HG03442 (cell line): ENCODE measurements at regions not wholly inside any gene's neighbourhood (a gene's known extent, or its start where the extent isn't known, plus 50 kb on each side); places are given as distances from the start of the nearest gene placed in this dataset.
"Not testable (repeated sequence)": the region's sequence is repeated elsewhere in the genome, so short reads cannot be mapped to it uniquely, and the experiment has no call there.

Source experiments
- ATAC-seq: cut with Tn5 transposase; IDR thresholded peaks from one replicate; pipeline ENCODE4 v1.9.1; 2021; ENCODE audit warnings: mild to moderate bottlenecking, moderate library complexity; ENCODE audit not compliant: unreplicated experiment

- not testable (repeated sequence) for ATAC-seq
Observed at GRCh38 chr1:120240181-120240580, 63.9 kb upstream of the SEC22B start.

- ATAC-seq, result not testable (repeated sequence)
Observed at GRCh38 chr1:120239351-120239750, 63.0 kb upstream of the SEC22B start.

GRCh38 chr1:120238867-120239266, 62.5 kb upstream of the SEC22B start:
- not testable (repeated sequence) for ATAC-seq

- ATAC-seq, result not testable (repeated sequence)
Observed at GRCh38 chr1:120233661-120234018, 57.3 kb upstream of the SEC22B start.

- peak; percentile 45 for ATAC-seq
Observed at GRCh38 chr1:120232834-120233660, 56.7 kb upstream of the SEC22B start.

- not testable (repeated sequence) for ATAC-seq
Observed at GRCh38 chr1:120229835-120230234, 53.5 kb upstream of the SEC22B start.
